HG02623 (cell line): ENCODE measurements at regions not wholly inside any gene's neighbourhood (a gene's known extent, or its start where the extent isn't known, plus 50 kb on each side); places are given as distances from the start of the nearest gene placed in this dataset.
A peak's percentile ranks its signal among the peaks of the same experiment; 100 is the strongest.

Source experiments
- ATAC-seq: cut with Tn5 transposase; IDR thresholded peaks from one replicate; pipeline ENCODE4 v1.9.1; 2021; ENCODE audit warnings: moderate library complexity; ENCODE audit not compliant: unreplicated experiment

DNA sequence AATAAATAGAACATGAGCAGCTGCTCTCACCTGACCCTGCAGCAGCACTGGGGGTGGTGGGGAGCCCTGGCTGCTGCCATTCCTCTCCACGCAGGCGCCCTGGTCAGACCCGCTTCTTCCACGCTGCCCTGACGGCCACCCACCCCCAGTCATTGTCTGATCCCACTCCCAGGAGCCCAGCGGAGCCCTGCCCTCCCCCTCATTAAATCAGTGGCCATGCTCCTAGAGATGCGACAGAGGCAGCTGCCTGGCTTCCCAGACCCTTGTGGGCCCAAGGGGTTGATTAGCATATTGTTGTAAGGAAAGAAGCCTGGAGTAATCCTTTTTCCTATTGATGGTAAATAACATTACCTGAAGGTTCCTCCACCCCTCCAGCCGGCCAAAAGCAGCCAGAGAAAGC is 301.5 kb downstream of the RRAGC start:
- no peak for ATAC-seq

DNA sequence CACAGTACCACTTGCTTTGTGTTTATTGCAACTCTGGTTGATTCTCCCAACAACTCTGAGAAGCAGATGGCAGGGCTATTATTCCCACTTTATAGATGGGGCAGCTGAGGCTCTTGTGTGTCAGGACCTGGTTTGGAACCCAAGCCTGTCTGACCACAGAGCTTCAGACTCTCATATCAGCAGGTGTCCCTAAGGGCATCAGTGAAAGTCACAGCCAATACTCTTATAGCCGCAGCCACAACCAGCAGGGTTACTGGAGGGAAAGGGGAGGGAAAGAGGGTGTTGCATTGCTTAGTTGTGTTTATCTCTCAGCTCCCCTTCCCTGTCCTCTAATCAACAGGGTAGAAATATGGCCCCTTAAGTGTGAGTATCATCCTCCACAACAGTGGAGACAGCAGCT is 304.0 kb downstream of the RRAGC start:
- no peak for ATAC-seq

DNA sequence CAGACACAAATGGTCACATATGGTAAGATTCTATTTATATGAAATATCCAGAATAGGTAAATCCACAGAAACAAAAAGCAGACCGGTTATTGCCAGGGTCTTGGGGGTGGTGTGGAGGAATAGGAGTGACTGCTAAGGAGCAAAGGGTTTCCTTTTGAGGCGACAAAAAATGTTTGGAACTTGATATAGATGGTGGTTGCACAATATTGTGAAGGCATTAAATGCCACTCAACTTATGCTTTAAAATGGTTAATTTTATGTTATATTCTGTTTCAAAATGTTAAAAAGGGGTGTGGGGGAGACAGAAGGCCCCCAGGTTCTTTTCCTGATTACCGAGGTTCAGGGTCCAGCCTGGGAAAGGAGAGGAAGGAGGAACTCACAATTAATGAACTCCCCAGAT is 304.4 kb downstream of the RRAGC start:
- no peak for ATAC-seq

DNA sequence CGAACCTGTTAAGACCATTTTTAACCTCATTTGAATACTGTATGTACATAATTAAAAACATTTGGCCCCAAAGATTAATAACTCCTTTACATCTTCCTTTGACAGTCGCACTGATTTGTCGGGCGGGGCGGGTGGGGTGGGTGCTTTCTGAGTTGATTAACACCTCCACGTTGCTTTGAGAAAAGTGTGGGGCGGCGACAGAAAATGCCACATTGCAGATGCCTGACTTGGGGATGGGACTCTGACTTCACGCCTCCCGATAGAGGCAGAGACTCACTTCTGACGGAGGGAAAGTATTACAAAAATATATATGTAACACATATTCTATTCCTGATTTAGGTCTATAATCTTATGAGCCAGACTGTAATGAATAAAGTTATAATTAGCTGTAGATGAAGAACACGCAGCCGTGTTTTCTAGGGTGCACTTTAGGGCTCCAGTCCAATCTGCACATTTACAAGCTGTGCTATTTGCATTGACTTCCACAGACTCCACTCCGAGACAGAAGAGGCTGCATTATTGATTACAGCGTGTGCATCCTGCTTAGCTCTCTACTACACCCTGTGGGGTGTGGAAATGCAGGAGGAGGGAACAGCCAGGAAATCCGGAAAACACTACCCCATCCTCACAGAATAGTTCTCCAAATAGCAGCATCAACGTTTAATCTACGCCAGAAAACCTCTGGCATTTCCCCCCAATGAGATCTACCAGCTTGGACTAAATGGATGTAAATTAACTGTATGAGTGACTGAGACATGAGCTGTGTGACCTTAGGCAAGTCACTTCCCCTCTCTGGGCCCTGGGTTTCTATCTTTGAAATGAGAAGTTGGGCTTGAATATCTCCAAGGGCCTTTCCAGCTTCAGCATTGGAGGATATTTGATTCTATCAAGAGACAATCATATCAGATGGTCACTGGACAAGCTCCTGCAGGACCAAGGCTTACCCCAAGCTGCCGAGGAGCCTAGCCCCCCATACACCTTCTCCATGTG is 308.0 kb downstream of the RRAGC start:
- no peak for ATAC-seq

DNA sequence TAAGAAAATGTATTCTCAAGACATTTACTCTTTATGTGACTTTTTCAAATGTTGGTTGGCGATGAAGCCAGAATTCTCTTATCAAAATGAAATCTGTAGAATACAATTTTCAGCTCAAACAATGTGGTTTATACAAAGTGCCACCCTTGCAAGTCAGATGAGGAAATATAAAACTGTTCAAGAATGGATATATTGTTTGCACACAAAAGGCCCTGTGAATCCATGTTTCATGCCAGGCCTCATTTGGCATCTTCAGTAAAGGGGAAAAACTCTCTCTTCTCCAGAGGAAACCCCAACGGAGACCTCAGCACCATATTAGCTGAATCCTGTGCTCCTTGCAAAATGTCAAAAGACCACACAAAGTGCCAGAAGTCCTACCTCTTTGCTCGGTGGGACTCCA is 310.4 kb downstream of the RRAGC start:
- ATAC-seq, result no peak

DNA sequence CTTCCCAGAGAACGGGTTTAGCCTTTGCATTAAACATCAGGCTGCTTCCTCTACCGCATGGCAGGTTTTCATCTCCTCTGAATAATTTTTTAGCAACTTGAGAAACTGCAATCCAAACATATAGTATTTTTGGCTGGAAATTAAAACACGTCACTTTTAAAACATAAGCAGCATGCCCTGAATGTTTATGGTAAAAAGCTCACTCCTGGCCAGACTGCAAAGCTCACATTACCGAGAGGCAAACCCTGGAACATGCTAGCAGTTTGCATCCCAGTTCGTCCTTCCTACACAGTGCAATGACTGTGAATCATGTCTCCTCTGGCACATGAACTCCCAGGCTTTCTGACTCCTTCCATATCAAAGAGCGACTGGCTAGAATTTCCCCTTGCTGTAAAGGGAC is 312.3 kb downstream of the RRAGC start:
- ATAC-seq, result no peak

DNA sequence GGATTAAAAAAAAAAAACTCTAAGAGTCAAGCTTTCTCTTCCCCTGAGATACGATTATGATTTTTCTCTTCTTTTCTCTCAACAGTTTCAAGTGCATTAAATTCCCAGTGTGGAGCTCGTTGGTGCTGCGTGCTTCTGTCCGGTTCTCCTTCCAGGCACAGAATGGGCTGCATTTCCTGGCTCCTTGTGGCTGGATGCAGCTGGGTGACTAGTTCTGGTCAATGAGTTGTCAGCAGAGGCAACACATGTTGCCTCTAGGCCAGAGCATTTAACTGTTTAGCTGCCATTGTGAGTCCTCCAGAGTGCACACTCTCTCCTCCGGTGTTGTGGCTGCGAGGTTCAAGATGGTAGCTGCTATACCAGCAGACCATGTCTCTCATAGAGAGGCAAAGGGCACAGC is 312.9 kb downstream of the RRAGC start:
- ATAC-seq, result no peak

DNA sequence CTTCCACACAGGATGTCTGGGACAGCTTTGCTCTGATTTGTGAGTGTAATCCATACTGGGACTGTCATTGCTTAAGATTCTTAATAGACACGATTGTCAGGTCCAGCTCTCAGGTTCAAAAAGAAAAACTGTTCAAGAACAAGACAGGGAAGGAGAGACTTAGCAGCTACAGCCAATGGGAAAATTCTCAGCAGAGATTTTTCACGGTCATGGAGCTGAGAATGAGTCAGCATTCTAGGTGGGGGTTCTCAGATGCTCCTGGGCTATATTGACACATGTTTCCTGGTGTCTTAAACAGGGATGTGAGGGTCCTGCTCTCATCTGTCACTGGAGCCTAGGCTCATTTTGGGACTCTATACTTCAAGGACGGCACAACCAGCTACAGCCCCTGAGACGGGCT is 318.3 kb downstream of the RRAGC start:
- no peak for ATAC-seq

DNA sequence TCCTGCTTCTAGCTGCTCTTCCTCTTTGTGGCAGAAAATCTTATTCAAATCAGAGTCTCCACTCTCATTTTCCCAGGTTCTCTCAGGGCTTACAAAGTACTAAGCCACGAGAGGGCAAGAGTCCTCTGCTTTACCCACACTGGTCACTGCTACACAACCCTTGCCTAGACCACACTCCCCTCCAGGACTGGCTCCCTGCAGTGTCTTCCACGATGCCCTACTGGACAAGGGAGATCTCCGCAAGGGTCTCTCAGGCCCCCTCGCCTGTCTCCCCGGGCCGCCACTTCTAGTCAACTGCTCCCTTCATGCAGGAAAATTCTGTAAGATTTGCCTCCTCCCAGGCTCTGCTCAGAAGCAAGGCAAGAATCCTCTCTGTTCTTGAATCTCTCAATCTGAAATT is 319.6 kb downstream of the RRAGC start:
- no peak for ATAC-seq

DNA sequence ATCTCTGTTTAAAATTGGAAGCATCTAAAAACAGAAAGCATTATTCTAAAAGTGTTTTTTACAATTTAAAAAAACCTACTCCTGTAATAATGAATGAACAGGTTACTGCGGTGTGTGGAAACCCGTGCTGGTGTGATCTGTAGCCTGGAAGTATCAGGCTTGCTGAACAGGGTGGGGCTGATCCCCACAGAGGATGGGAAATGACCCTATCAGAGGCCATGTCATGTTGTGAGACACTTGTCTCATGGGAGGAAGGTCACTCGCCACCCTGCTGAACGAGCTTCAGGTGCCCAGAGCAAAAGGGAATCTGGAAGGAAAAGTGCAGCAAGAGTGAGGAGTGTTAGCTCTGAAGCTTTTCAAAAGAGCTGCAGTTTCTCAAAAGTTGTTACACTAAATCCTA is 320.7 kb downstream of the RRAGC start:
- ATAC-seq, result no peak

DNA sequence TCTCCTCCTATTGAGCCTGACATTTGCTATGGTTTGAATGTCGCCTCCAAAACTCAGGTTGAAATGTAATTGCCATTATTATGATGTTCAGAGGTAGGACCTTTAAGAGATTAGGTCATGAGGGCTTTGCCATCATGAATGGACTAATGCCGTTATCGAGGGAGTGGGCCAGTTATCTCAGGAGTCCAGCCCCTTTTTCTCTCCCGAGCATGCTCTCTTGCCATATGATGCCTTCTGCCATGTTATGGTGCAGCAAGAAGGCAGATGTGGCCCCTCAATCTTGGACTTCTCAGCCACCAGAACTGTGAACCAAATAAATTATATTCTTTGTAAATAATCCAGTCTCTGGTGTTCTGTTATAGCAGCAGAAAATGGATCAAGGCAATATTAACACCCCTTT is 323.5 kb downstream of the RRAGC start:
- ATAC-seq, result no peak

DNA sequence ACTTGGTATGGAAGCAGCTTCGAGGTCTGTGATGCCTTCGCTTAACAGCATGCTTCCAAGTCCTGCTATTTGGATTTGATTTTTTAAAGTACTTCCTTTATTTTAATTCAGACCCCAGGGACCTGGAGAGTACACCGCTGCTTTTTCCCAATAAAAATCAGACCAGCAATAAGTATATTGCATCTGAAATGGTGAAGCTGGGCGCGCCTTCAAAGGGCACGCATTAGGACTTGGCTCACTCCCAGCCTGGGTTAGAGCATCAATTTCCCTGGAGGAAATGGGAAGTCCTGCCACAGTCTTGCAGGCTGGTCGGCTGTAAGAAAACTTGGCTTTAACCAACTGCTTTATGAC is 325.1 kb downstream of the RRAGC start:
- ATAC-seq, result no peak

DNA sequence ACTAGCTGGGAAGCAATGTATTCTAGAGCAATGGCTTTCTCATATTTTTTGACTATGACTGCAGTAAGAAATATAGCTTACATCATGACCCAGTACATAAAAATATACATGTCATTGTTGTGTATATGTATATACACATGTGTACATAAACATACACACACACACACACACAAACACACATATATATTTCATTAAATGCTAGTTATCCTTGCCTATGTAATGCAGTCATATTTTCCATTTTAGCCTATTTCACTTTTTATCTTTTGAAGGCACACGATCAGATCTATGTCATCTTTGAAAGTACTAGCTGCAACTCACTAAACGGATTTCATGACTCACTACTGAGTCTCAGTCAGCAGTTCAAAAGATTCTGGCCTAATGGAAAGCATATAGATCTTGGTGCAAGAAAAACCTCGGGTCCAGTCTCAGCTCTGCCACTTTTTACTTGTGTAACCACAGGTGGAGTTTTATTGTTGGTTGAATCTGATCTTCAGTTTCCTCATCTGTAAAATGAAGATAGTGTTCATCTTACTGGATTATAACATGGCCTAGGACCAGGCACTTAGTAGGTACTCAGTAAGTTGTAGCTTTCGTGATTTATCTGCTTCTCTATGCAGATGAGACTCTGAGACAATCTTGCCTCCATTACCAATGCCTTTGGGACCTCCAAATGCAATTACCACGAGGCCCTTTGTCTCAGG is 325.6 kb downstream of the RRAGC start:
- ATAC-seq, result no peak

DNA sequence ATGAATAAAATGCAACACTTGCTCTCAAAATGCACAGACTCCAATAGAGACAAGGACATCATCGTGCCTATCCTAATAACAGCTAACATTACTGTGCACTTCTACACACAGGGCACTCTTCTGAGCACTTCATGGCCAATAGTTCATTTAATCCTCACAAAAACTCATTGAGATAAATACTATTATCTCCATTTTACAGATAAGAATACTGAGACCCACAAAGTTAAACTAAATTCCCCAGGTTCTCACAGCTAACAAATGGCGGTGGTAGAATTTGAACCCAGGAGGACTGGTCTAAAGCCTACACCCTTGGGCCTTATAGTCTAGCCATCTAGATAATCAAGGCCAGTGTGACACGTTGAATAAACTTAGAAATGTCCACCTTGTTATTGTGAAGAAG is 328.6 kb downstream of the RRAGC start:
- ATAC-seq, result no peak

DNA sequence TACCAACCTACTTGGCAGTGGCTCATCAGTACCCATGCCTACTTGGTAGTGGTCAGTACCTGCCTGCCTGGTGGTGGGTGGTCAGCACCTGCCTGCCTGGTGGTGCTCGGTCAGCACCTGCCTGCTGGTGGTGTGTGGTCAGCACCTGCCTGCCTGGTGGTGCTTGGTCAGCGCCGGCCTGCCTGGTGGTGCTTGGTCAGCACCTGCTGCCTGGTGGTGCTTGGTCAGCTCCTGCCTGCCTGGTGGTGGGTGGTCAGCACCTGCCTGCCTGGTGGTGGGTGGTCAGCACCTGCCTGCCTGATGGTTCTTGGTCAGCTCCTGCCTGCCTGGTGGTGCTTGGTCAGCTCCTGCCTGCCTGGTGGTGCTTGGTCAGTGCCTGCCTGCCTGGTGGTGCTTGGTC is 329.6 kb downstream of the RRAGC start:
- no peak for ATAC-seq

DNA sequence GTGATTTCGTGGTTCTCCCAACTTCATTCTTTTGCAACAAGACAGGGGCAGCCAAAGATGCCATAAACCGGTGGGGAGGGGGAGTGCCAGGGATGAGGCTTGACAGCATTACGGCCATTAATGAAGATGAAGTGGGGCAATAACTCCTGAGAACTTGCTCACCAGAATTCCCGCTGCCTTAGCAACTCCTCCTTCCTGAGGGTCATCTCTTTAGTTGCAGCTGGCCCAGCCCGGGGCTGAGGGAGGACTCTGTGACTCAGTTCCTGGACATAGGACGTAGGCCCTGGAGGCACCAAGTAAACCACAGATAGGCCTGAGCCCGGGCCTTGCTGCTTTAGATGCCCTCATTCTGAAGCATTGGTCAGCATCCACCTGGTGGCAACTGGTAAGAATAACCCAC is 330.2 kb downstream of the RRAGC start:
- ATAC-seq, result no peak

DNA sequence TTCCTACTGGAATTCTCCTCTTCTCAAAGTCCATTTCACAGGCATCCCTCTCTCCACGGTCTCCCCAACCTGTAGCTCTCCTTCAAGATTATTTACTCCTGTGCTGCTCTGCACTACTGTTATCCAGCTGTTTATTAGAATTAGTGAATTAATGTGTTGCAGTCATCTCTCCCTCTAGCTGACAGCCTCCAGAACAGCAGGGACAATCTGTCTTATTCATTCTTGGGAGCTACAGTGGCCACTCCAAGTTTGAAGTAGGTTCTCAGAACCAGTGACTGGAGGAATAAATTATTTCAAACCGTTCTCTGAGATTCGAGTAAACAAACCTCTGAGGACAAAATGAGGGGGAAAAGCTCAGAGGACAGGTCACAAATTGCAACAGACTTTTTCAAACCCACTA is 330.9 kb downstream of the RRAGC start:
- ATAC-seq, result no peak

DNA sequence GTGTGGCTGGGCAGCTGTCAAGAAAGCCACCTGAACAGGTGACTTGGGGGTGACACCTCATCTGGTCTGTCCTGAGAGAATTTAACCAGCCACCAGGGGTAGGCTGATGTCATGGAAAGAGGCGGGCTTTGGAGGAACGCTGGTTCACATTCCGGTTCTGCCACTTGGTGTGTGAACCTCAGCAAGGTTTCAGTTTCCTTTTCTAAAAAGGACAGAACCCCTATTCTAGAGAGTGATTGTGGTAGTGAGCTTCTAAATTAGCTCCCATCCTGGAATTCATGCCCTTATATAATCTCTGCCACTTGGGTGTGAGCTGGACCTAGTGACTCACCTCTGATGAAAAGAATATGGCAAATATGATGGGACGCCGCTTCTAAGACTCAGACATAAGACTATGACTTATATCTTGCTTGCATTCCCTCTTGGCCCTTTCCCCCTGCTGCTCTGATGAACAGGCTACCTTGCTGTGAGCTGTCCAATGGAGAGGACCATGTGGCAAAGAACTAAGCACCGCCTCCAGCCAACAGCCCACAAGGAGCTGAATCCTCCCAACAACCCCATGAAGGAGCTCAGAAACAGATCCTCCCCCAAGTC is 332.1 kb downstream of the RRAGC start:
- peak; percentile 64 for ATAC-seq

DNA sequence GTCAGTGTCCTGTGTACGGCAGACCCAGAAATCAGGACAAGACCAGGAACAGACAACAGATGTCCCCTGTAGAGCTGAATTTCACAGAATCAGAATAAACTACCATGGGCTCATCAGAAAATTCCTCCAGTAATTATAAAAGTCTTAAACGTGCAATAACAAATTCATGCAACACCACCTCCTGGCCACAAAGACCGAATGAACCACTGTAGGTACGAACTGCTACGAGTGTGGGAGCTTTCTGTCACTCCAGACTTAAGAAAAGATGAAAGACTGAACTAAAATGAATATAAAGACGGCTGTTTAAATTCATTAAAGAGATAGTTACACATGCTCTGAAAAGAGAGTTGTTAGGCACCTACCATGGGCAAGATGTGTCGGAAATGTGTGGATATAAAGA is 333.5 kb downstream of the RRAGC start:
- ATAC-seq, result no peak

DNA sequence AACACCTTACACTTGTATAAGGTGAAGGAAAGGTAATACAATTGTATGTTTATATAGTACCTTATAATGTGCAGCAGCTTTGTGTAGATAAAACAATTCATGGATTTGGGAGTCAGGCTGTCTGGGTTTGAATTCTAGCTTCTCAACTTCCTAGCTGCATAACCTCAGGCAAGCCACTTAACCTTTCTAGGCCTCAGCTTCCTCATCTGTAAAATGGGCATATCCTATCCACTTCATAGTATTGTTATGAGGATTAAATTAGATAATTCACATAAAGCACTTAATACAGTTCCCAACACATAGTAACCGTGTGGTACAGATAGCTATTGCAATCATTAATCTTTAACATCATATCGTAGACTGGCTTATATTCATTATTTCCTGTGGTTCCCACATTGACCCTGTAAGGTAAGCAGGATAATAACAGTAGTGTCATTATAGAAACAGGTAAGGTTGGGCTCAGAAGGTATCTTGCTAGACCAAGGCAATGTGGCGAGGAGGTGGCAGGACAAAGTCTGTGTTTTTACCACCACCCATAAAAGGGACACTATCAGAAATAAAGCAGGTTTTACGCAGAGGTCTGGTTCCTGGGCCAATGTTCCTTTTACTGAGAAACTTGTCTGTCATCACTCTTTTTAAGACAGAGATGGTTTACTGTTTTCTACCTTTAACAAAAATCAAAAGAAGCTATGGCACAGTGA is 334.1 kb downstream of the RRAGC start:
- no peak for ATAC-seq

DNA sequence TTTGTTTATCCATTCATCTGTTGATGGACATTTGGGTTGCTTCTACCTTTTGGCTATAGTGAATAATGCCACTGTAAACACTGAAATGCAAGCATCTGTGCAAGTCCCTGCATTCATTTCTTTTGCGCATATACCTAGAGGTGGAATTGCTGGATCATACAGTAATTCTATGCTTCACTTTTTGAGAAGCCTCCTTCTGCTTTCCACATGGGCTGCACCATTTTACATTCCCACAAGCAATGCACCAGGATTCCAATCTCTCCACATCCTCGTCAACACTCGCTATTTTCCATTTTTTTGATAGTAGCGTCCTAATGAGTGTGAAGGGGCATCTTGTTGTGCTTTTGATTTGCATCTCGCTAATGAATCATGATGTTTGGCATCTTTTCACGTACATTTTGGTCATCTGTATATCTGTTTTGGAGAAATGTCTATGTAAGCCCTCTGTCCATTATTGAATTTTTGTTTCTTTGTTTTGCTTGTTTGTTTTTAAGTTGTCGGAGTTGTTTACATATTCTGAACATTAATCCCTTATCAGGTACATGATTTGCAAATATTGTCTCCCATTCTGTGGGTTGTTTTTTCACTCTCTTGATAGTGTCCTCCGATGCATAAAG is 335.4 kb downstream of the RRAGC start:
- ATAC-seq, result no peak
